Omental fat pad (tissue), 3 donors: ENCODE measurements at regions not wholly inside any gene's neighbourhood (a gene's known extent, or its start where the extent isn't known, plus 50 kb on each side); places are given as distances from the start of the nearest gene placed in this dataset.

Experiments
- ATAC-seq: fragments of 150-250 bp; one replicate; pipeline ENCODE4 v1.9.1; 2016; ENCODE audit warnings: mild to moderate bottlenecking, moderate library complexity; ENCODE audit not compliant: low FRiP score
- DNase-seq: peaks from one replicate; pipeline ENCODE4 v3.0.0-alpha.2; 2019; ENCODE audit warnings: low spot score
- TF ChIP-seq, protein P1 (sequence below), 3 donors: fragments of 450-650 bp; IDR thresholded peaks; one replicate each; pipeline ENCODE4 v1.5.1; 2016 to 2017; ENCODE audit warnings: antibody characterized with exemption in 3 of 3, mild to moderate bottlenecking in 3 of 3, moderate library complexity in 2 of 3

- no peak for ATAC-seq
- no peak for DNase-seq
Measured at GRCh38 chr1:213884402-213884801, 103.4 kb upstream of the PROX1 start.

DNA sequence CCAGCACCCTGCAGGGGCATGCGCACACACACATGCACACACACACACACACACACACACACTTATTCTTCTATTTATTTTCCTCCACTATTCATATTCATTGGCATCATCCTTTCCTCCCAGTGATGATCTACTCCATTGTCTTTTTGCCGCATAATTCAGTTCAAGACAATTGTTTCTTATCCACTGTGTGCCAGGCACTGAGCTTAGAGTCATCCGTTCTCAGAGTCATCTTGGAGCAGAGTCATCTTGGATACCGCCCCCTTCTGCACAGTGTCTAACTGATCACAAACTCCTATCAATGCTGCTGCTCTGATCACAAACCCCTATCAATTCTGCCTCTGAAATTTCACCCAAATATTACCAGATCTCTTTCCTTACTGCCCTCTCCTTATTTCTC is 102.8 kb upstream of the PROX1 start:
- ATAC-seq (no peak), DNase-seq (no peak)
- TF ChIP-seq, protein P1, sequence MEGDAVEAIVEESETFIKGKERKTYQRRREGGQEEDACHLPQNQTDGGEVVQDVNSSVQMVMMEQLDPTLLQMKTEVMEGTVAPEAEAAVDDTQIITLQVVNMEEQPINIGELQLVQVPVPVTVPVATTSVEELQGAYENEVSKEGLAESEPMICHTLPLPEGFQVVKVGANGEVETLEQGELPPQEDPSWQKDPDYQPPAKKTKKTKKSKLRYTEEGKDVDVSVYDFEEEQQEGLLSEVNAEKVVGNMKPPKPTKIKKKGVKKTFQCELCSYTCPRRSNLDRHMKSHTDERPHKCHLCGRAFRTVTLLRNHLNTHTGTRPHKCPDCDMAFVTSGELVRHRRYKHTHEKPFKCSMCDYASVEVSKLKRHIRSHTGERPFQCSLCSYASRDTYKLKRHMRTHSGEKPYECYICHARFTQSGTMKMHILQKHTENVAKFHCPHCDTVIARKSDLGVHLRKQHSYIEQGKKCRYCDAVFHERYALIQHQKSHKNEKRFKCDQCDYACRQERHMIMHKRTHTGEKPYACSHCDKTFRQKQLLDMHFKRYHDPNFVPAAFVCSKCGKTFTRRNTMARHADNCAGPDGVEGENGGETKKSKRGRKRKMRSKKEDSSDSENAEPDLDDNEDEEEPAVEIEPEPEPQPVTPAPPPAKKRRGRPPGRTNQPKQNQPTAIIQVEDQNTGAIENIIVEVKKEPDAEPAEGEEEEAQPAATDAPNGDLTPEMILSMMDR (IDR thresholded peaks at IDR 0.05), result no peak

More at GRCh38 chr1:213884402-213884801, 103.4 kb upstream of the PROX1 start:
- TF ChIP-seq, protein P1 (IDR thresholded peaks at IDR 0.05), result no peak

- TF ChIP-seq, protein P1 (IDR thresholded peaks at IDR 0.05), result no peak
- no peak for DNase-seq
- ATAC-seq, result no peak
Measured at GRCh38 chr1:213887842-213888241, 99.9 kb upstream of the PROX1 start.

DNA sequence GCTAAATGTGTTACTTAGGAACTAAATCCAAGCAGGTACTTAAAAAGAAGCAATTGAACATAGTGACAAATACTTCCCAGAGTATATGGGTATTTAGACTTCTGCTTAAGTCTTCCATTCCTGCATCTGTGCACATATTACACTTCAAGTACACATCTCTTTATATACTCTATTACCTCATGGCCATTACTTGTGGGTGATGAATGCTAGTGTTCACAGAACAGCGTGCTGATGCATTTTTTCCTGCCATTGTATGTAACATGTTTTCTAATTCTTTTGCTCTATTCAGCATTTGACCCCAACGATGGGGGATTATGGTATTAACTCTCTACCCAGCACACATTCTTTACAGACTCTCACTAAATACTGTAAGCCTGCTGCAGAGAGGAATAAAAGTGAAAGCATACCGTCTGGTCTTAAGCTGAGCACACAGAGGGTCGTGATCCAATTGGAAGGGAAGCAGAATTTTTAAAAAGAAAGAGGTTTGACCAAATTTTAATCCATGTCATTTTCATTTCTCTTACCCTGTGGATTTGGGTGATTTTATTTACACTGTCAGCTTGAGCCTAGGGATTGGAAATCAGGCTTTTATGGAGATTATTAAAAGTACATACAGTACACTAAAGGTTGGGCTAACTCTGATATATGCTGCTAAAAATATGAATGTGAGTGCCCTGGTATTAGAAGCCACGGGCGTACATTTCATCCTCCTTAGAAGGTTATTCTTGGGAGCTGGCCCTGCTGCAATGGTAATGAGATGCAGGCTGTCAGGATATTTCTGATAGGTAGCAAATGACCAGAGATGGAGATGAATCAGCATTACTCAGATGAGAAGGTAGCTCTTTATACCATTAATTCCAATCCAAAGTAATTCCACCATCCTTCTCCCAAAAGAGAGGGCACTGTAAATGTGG is 95.5 kb upstream of the PROX1 start:
- no peak for DNase-seq
- ATAC-seq, result no peak
- TF ChIP-seq, protein P1 (IDR thresholded peaks at IDR 0.05), result no peak

DNA sequence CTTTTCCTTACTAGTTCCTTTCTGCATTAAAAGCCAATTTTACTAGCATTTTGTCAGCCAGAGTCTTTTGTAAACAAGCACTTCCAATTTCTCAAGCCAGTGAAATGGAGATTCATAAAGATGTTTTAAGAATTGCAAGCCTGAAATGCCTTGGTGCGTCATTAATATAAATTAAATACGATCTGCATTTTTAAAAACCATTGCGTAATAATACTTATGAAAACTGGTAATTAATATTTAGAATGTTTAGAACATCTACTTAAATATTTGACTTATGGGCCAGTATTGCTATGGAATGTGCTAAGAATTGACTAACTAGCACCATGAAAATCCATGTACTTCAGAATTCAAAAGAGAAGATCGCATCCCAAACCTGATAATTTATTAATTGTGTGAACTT is 89.1 kb upstream of the PROX1 start:
- TF ChIP-seq, protein P1 (IDR thresholded peaks at IDR 0.05), result no peak
- DNase-seq (no peak), ATAC-seq (no peak)

- ATAC-seq, result no peak
- TF ChIP-seq, protein P1 (IDR thresholded peaks at IDR 0.05), result no peak
- no peak for DNase-seq
Measured at GRCh38 chr1:213899413-213899812, 88.4 kb upstream of the PROX1 start.

DNA sequence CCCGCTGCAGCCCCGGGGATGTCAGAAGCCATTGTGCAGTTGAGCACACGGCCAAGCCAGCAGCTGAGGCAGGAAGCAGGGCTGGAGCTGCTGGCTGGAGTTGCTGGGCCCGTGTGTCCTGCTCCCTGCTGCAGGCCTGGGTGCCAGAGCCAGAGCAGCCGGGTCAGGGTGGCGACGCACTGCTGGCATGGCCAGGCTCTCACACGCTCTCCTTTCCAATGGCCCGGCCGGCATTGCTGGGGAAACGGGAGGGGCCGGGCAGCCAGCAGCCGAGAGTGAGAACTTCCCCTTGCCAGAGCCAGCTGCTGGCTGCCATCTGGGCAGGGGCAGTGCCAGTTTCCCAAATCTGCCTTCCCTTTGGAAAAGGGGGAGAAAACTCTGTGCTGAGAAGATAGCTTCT is 82.4 kb upstream of the PROX1 start:
- no peak for DNase-seq
- no peak for ATAC-seq
- TF ChIP-seq, protein P1 (IDR thresholded peaks at IDR 0.05), result no peak
